ENCODE measurements at regions not wholly inside any gene's neighbourhood (a gene's known extent, or its start where the extent isn't known, plus 50 kb on each side); places are given as distances from the start of the nearest gene placed in this dataset.

GRCh38 chr6:92848901-92849300, 570.5 kb downstream of the EPHA7 start:
- ChIA-PET CTCF (ENCODE audit: partially characterized antibody) (interaction anchor here (1.0 kb wide), 1 partner anchor 8 kb away, joined by 3 read pairs; no protein-coding TSS in a partner anchor), POLR2A (ENCODE audit: partially characterized antibody) (no interaction called here)
- no peak overlapping the region for H3K4ac ChIP-seq (replicated peaks; ENCODE audit: insufficient read length, low read depth, low read length)
- H2AFZ ChIP-seq (ENCODE audit: low read length): no peak overlapping the region
- H2BK5ac ChIP-seq (ENCODE audit: low read depth, low read length): no peak overlapping the region
- no peak overlapping the region for H3K18ac ChIP-seq (ENCODE audit: extremely low read depth, low read length)
- DNase-seq (ENCODE audit: low read depth in 1 of 2, low spot score in 2 of 2): no peak
- no peak overlapping the region for H2BK15ac ChIP-seq (ENCODE audit: low read length)
- peaks cover 0 to 8% (median 6%) of the 10 kb centered on the region in 4 experiments; a peak in 4 of 7 replicates for H3K4me1 ChIP-seq (replicated peaks in 1 of 4; ENCODE audit: control insufficient read depth in 3 of 4, insufficient read depth in 4 of 4, low read length in 3 of 4)
- H4K8ac ChIP-seq (ENCODE audit: extremely low read depth, insufficient read depth, low read length): no peak overlapping the region
- no peak overlapping the region for H3K14ac ChIP-seq (ENCODE audit: insufficient read length)
- no peak overlapping the region for H3K23ac ChIP-seq (ENCODE audit: insufficient read length)
- no peaks in the 10 kb centered on the region for H3K36me3 ChIP-seq (ENCODE audit: control insufficient read depth in 2 of 4, insufficient read depth in 4 of 4, low read length in 3 of 4)
- H3K56ac ChIP-seq (replicated peaks; ENCODE audit: insufficient read length, low read depth, low read length): no peak overlapping the region
- no peak overlapping the region for H2BK20ac ChIP-seq (ENCODE audit: low read length)
- no peak for TF ChIP-seq TAF1 (IDR thresholded peaks at IDR 0.05; ENCODE audit: low read depth, low read length)
- peak; percentile 52 for TF ChIP-seq NANOG (IDR thresholded peaks at IDR 0.05; ENCODE audit: insufficient read depth, low read depth, low read length, poor library complexity, severe bottlenecking)
- peak overlapping the region in 1 of 4 experiments; percentile 19; a peak in 1 of 8 replicates for H3K4me3 ChIP-seq (ENCODE audit: extremely low read depth in 1 of 4, insufficient read depth in 2 of 4, low read depth in 3 of 4, low read length in 4 of 4)
- H3K27ac ChIP-seq (ENCODE audit: low read depth, low read length): no peak overlapping the region
- H2BK120ac ChIP-seq (replicated peaks; ENCODE audit: low read depth, low read length): no peak overlapping the region
- no peaks in the 10 kb centered on the region for H3K23me2 ChIP-seq (ENCODE audit: low read depth, low read length)
- H3K27me3 ChIP-seq (replicated peaks in 1 of 4; ENCODE audit: control insufficient read depth in 3 of 4, extremely low read depth in 1 of 4, insufficient read depth in 3 of 4, low read length in 3 of 4): peaks cover 28 to 49% (median 43%) of the 10 kb centered on the region in 4 experiments
- H3K9me3 ChIP-seq (ENCODE audit: insufficient read depth in 2 of 2, low read depth in 1 of 2, low read length in 1 of 2): no peaks in the 10 kb centered on the region
- H3K9ac ChIP-seq (replicated peaks in 1 of 4; ENCODE audit: extremely low read depth in 1 of 4, low read depth in 3 of 4, low read length in 3 of 4): no peak overlapping the region
- no peak overlapping the region for H2BK12ac ChIP-seq (ENCODE audit: low read depth, low read length)
- no peak overlapping the region for H4K5ac ChIP-seq (ENCODE audit: insufficient read length, low read depth, low read length)
- FAIRE-seq: no peak
- H2AK5ac ChIP-seq (ENCODE audit: low read depth, low read length): no peak overlapping the region
- no peaks in the 10 kb centered on the region for H3K79me1 ChIP-seq (ENCODE audit: low read depth, low read length)
- peaks cover 1 to 2% of the 10 kb centered on the region in 2 experiments for H4K20me1 ChIP-seq (replicated peaks in 1 of 2; ENCODE audit: control insufficient read depth in 1 of 2, insufficient read depth in 2 of 2, low read length in 2 of 2)
- H3K79me2 ChIP-seq (ENCODE audit: control insufficient read depth in 1 of 2, insufficient read depth in 2 of 2, low read length in 2 of 2): no peaks in the 10 kb centered on the region
- peak overlapping the region in 1 of 2 experiments; percentile 15; a peak in 1 of 4 replicates for H3K4me2 ChIP-seq (ENCODE audit: insufficient read depth in 1 of 2, low read depth in 2 of 2, low read length in 2 of 2)
- H4K91ac ChIP-seq (replicated peaks; ENCODE audit: insufficient read length, low read length): no peak overlapping the region

Data from H1 (cell line).